ENCODE measurements at regions not wholly inside any gene's neighbourhood (a gene's known extent, or its start where the extent isn't known, plus 50 kb on each side); places are given as distances from the start of the nearest gene placed in this dataset.

GRCh38 chr10:130519791-130520190, 383.6 kb downstream of the GLRX3 start:
- no peak for ATAC-seq
- BruUV-seq (replicated peaks), result no TSS peak
- TF ChIP-seq CTCF (conservative IDR thresholded peaks at IDR 0.05; ENCODE audit: low read depth, low read length) (no peak), EZH2phosphoT487 (IDR thresholded peaks at IDR 0.05; ENCODE audit: borderline replicate concordance, low read length) (no peak)
- H3K27ac ChIP-seq (ENCODE audit: low read length), result no peak overlapping the region
- no peak overlapping the region for H3K4me3 ChIP-seq (ENCODE audit: low read length)
- no peak overlapping the region for H3K9ac ChIP-seq (ENCODE audit: low read length)
- POLR2A ChIA-PET (ENCODE audit: unreplicated experiment), result no interaction called here
- no peak overlapping the region for H3K4me2 ChIP-seq (ENCODE audit: low read length)
- intact Hi-C loops (cut with micrococcal nuclease), result no loop called here
- H2AFZ ChIP-seq (ENCODE audit: low read length), result no peak overlapping the region
- CTCF ChIA-PET, result no interaction called here
- no peaks in the 10 kb centered on the region for H4K20me1 ChIP-seq (ENCODE audit: low read length)
- H3K4me1 ChIP-seq (ENCODE audit: insufficient read depth, low read length), result no peaks in the 10 kb centered on the region
- DNase-seq, result no peak
- H3K79me2 ChIP-seq (ENCODE audit: low read length), result no peaks in the 10 kb centered on the region
- H3K36me3 ChIP-seq (ENCODE audit: low read depth, low read length), result no peaks in the 10 kb centered on the region
- no peaks in the 10 kb centered on the region for H3K9me3 ChIP-seq (ENCODE audit: low read length)
- no peaks in the 10 kb centered on the region for H3K27me3 ChIP-seq (ENCODE audit: low read length)
- H3K9me2 ChIP-seq (replicated peaks; ENCODE audit: low read length), result no peaks in the 10 kb centered on the region
- no peaks in the 10 kb centered on the region for H3F3A ChIP-seq (ENCODE audit: low read length, unreplicated experiment)

GRCh38 chr10:130531312-130531711, 395.1 kb downstream of the GLRX3 start:
- ATAC-seq (no peak), DNase-seq (no peak)
- H3K4me2 ChIP-seq (ENCODE audit: low read length), result no peak overlapping the region
- no peak overlapping the region for H3K4me3 ChIP-seq (ENCODE audit: low read length)
- intact Hi-C loops (cut with micrococcal nuclease), result no loop called here
- CTCF ChIA-PET, result no interaction called here
- POLR2A ChIA-PET (ENCODE audit: unreplicated experiment), result no interaction called here
- H3K79me2 ChIP-seq (ENCODE audit: low read length), result no peaks in the 10 kb centered on the region
- no peak overlapping the region for H3K27ac ChIP-seq (ENCODE audit: low read length)
- no peaks in the 10 kb centered on the region for H3F3A ChIP-seq (ENCODE audit: low read length, unreplicated experiment)
- TF ChIP-seq EZH2phosphoT487 (IDR thresholded peaks at IDR 0.05; ENCODE audit: borderline replicate concordance, low read length), result no peak
- TF ChIP-seq CTCF (conservative IDR thresholded peaks at IDR 0.05; ENCODE audit: low read depth, low read length), result no peak
- TF ChIP-seq EZH2 (IDR thresholded peaks at IDR 0.05; ENCODE audit: low read length, unreplicated experiment), result no peak
- H3K36me3 ChIP-seq (ENCODE audit: low read depth, low read length), result no peaks in the 10 kb centered on the region
- H3K9ac ChIP-seq (ENCODE audit: low read length), result no peak overlapping the region
- H3K9me3 ChIP-seq (ENCODE audit: low read length), result no peaks in the 10 kb centered on the region
- H2AFZ ChIP-seq (ENCODE audit: low read length), result no peak overlapping the region
- H3K27me3 ChIP-seq (ENCODE audit: low read length), result no peaks in the 10 kb centered on the region
- no peaks in the 10 kb centered on the region for H3K9me2 ChIP-seq (replicated peaks; ENCODE audit: low read length)
- H3K4me1 ChIP-seq (ENCODE audit: insufficient read depth, low read length), result no peaks in the 10 kb centered on the region
- no peaks in the 10 kb centered on the region for H4K20me1 ChIP-seq (ENCODE audit: low read length)
- BruUV-seq (replicated peaks), result no TSS peak

- Histone ChIP-seq H3F3A (ENCODE audit: low read length, unreplicated experiment) (no peaks in the 10 kb centered on the region), H3K79me2 (ENCODE audit: low read length) (no peaks in the 10 kb centered on the region), H3K9me2 (replicated peaks; ENCODE audit: low read length) (no peaks in the 10 kb centered on the region), H3K36me3 (ENCODE audit: low read depth, low read length) (no peaks in the 10 kb centered on the region), H3K4me3 (ENCODE audit: low read length) (no peak overlapping the region), H3K4me2 (ENCODE audit: low read length) (no peak overlapping the region), H4K20me1 (ENCODE audit: low read length) (no peaks in the 10 kb centered on the region), H3K27ac (ENCODE audit: low read length) (no peak overlapping the region), H3K4me1 (ENCODE audit: insufficient read depth, low read length) (no peaks in the 10 kb centered on the region), H3K27me3 (ENCODE audit: low read length) (no peaks in the 10 kb centered on the region), H3K9me3 (ENCODE audit: low read length) (no peaks in the 10 kb centered on the region), H3K9ac (ENCODE audit: low read length) (no peak overlapping the region), H2AFZ (ENCODE audit: low read length) (no peak overlapping the region)
- no peak for DNase-seq
- TF ChIP-seq EZH2phosphoT487 (IDR thresholded peaks at IDR 0.05; ENCODE audit: borderline replicate concordance, low read length) (no peak), CTCF (conservative IDR thresholded peaks at IDR 0.05; ENCODE audit: low read depth, low read length) (no peak), EZH2 (IDR thresholded peaks at IDR 0.05; ENCODE audit: low read length, unreplicated experiment) (no peak)
- POLR2A ChIA-PET (ENCODE audit: unreplicated experiment), result no interaction called here
- intact Hi-C loops (cut with micrococcal nuclease), result no loop called here
- BruUV-seq (replicated peaks), result no TSS peak
- no peak for ATAC-seq
- CTCF ChIA-PET, result no interaction called here
These were observed 404.9 kb downstream of the GLRX3 start for GRCh38 chr10:130541090-130541489.
